A549 (cell line): ENCODE measurements at regions not wholly inside any gene's neighbourhood (a gene's known extent, or its start where the extent isn't known, plus 50 kb on each side); places are given as distances from the start of the nearest gene placed in this dataset.

Source experiments
- ATAC-seq, 2 experiments: fragments of 200-7000 bp in 1 of 2; fragments of >200 bp in 1 of 2; cut with Nextera tagmentation in 1 of 2; cut with Tn5 transposase in 1 of 2; 3 replicates each; pipeline versions ENCODE4 v1.8.0 to v1.9.1; 2018 to 2020; ENCODE audit warnings: mild to moderate bottlenecking in 1 of 2, moderate library complexity in 1 of 2
- CTCF ChIA-PET: fragments of 300-600 bp; sonication (Branson Sonifier 250); formaldehyde crosslinking; extraction: SDS; loops from one replicate; lab custom pipeline; 2021; ENCODE audit warnings: antibody characterized with exemption, inconsistent platforms; lab: Yijun Ruan, JAX
- POLR2A ChIA-PET: fragments of 350-600 bp; formaldehyde crosslinking; extraction: SDS; loops from one replicate; lab custom pipeline; 2021; ENCODE audit warnings: antibody characterized with exemption, inconsistent platforms; lab: Yijun Ruan, JAX
- DNase-seq, 2 experiments: peaks; one replicate each; pipeline versions ENCODE4 v3.0.0 to v3.0.0-alpha.2; 2011 to 2016; ENCODE audit warnings: low read depth in 1 of 2, low spot score in 1 of 2
- FAIRE-seq: peaks from 2 replicates; lab custom pipeline; 2011; peaks lifted over from hg19 to GRCh38; lab: Jason Lieb, UNC
- H3K27ac ChIP-seq, 2 experiments: fragments of >200 bp; sonication (Bioruptor Twin); formaldehyde crosslinking; 3 replicates each; pipeline ENCODE4 v1.5.1; 2016 to 2017
- H3K4me1 ChIP-seq: fragments of >200 bp; sonication (Bioruptor Twin); formaldehyde crosslinking; 3 replicates; pipeline ENCODE4 v1.6.1; 2016
- H3K4me2 ChIP-seq: fragments of >200 bp; sonication (Bioruptor Twin); formaldehyde crosslinking; 3 replicates; pipeline ENCODE4 v1.6.1; 2016
- H3K4me3 ChIP-seq: fragments of >200 bp; sonication (Bioruptor Twin); formaldehyde crosslinking; 3 replicates; pipeline ENCODE4 v1.5.1; 2016
- H3K9me3 ChIP-seq: fragments of >200 bp; sonication (Bioruptor Twin); formaldehyde crosslinking; 3 replicates; pipeline ENCODE4 v1.6.1; 2016
- BCL3 ChIP-seq: fragments of >200 bp; sonication (Bioruptor Twin); formaldehyde crosslinking; IDR thresholded peaks from 3 replicates; pipeline ENCODE4 v1.6.1; 2016
- BHLHE40 ChIP-seq: IDR thresholded peaks from 2 replicates; pipeline ENCODE4 v1.6.1; 2012; ENCODE audit warnings: low read depth, low read length, inconsistent platforms
- CHD4 ChIP-seq: fragments of 200-600 bp; sonication (generic); IDR thresholded peaks from 2 replicates; pipeline ENCODE4 v1.6.1; 2016; ENCODE audit warnings: antibody characterized with exemption, mild to moderate bottlenecking, borderline replicate concordance
- CTCF ChIP-seq: fragments of >200 bp; sonication (Bioruptor Twin); formaldehyde crosslinking; IDR thresholded peaks from 3 replicates; pipeline ENCODE4 v1.5.1; 2016
- EHMT2 ChIP-seq: fragments of 200-600 bp; sonication (generic); IDR thresholded peaks from 2 replicates; pipeline ENCODE4 v1.6.1; 2016; ENCODE audit warnings: antibody characterized with exemption, low read depth, mild to moderate bottlenecking, moderate library complexity
- EP300 ChIP-seq, 2 experiments: fragments of >200 bp; sonication (Bioruptor Twin); formaldehyde crosslinking; IDR thresholded peaks; 2 replicates in 1 of 2; 3 replicates in 1 of 2; pipeline ENCODE4 v1.6.1; 2016 to 2017
- GATA3 ChIP-seq: IDR thresholded peaks from 2 replicates; pipeline ENCODE4 v1.6.1; 2012; ENCODE audit warnings: borderline replicate concordance
- HDAC2 ChIP-seq: fragments of 200-600 bp; sonication (generic); IDR thresholded peaks from 2 replicates; pipeline ENCODE4 v1.6.1; 2016
- HOXA7 ChIP-seq: fragments of 250-450 bp; sonication (Bioruptor Pico); IDR thresholded peaks from 2 replicates; pipeline ENCODE4 v1.5.0; 2020; ENCODE audit warnings: mild to moderate bottlenecking, moderate library complexity
- HOXB5 ChIP-seq: fragments of 250-450 bp; sonication (Bioruptor Pico); IDR thresholded peaks from 2 replicates; pipeline ENCODE4 v1.5.0; 2020; ENCODE audit warnings: mild to moderate bottlenecking, moderate library complexity
- JUN ChIP-seq, 2 experiments: fragments of >200 bp; sonication (Bioruptor Twin); formaldehyde crosslinking; IDR thresholded peaks; 2 replicates in 1 of 2; 3 replicates in 1 of 2; pipeline ENCODE4 v1.6.1; 2016 to 2017
- KDM1A ChIP-seq: fragments of 200-600 bp; sonication (generic); IDR thresholded peaks from 2 replicates; pipeline ENCODE4 v1.6.1; 2016; ENCODE audit warnings: low read depth, mild to moderate bottlenecking
- KDM5A ChIP-seq: fragments of 200-600 bp; sonication (generic); IDR thresholded peaks from 2 replicates; pipeline ENCODE4 v1.6.1; 2016; ENCODE audit warnings: antibody characterized with exemption, mild to moderate bottlenecking
- MAX ChIP-seq: IDR thresholded peaks from 2 replicates; pipeline ENCODE4 v1.6.1; 2012
- MYC ChIP-seq: IDR thresholded peaks from 2 replicates; pipeline ENCODE4 v1.6.1; 2012; ENCODE audit warnings: mild to moderate bottlenecking, inconsistent platforms, low read length, improper control_type of control experiment, borderline replicate concordance
- PHF8 ChIP-seq: fragments of 200-600 bp; sonication (generic); IDR thresholded peaks from 2 replicates; pipeline ENCODE4 v1.6.1; 2016; ENCODE audit warnings: low read depth, mild to moderate bottlenecking, antibody characterized with exemption, moderate library complexity, borderline replicate concordance
- POLR2A ChIP-seq: IDR thresholded peaks from 2 replicates; pipeline ENCODE4 v1.6.1; 2012; ENCODE audit warnings: mild to moderate bottlenecking, low read length
- POLR2AphosphoS2 ChIP-seq: conservative IDR thresholded peaks from 2 replicates; pipeline ENCODE4 v1.6.1; 2012; ENCODE audit warnings: low read length, improper control_type of control experiment, inconsistent platforms
- RARB ChIP-seq: fragments of 250-450 bp; sonication (Bioruptor Pico); IDR thresholded peaks from 2 replicates; pipeline ENCODE4 v1.8.0; 2021; ENCODE audit warnings: mild to moderate bottlenecking, moderate library complexity
- RCOR1 ChIP-seq: fragments of 150-350 bp; IDR thresholded peaks from 2 replicates; pipeline ENCODE4 v1.6.1; 2014; ENCODE audit warnings: antibody characterized with exemption, low read length, low read depth
- RFX5 ChIP-seq: fragments of 450-650 bp; IDR thresholded peaks from 2 replicates; pipeline ENCODE4 v1.7.1; 2014; ENCODE audit warnings: antibody characterized with exemption, mild to moderate bottlenecking, moderate library complexity
- SREBF2 ChIP-seq: fragments of 450-650 bp; IDR thresholded peaks from 2 replicates; pipeline ENCODE4 v1.6.1; 2014; ENCODE audit warnings: mild to moderate bottlenecking, moderate library complexity
- TP53 ChIP-seq: fragments of 250-450 bp; sonication (Bioruptor Pico); IDR thresholded peaks from 2 replicates; pipeline ENCODE4 v1.5.0; 2021; ENCODE audit warnings: mild to moderate bottlenecking, moderate library complexity
- ZFP36 ChIP-seq: fragments of 450-650 bp; IDR thresholded peaks from 2 replicates; pipeline ENCODE4 v1.6.1; 2014; ENCODE audit warnings: borderline replicate concordance; ENCODE audit not compliant: partially characterized antibody
- ZSCAN20 ChIP-seq: fragments of 250-450 bp; sonication (Bioruptor Pico); IDR thresholded peaks from 2 replicates; pipeline ENCODE4 v1.8.0; 2022; ENCODE audit warnings: mild to moderate bottlenecking, moderate library complexity
- WGBS: methylation state at CpG from one replicate; pipeline ENCODE4 v1.1.6; 2017; ENCODE audit errors: missing lambda C conversion rate; 5-methylcytosine and 5-hydroxymethylcytosine counted together
- TF ChIP-seq, protein P1 (sequence below): IDR thresholded peaks from 2 replicates; pipeline ENCODE4 v1.6.1; 2012
- TF ChIP-seq, protein P2 (sequence below): fragments of 150-350 bp; IDR thresholded peaks from 2 replicates; pipeline ENCODE4 v1.6.1; 2014; ENCODE audit warnings: low read depth, mild to moderate bottlenecking, low read length
- TF ChIP-seq, protein P3 (sequence below): fragments of >200 bp; sonication (Bioruptor Twin); formaldehyde crosslinking; IDR thresholded peaks from 2 replicates; pipeline ENCODE4 v1.6.1; 2016
- TF ChIP-seq, protein P4 (sequence below): IDR thresholded peaks from 2 replicates; pipeline ENCODE4 v1.6.1; 2012; ENCODE audit warnings: low read depth, borderline replicate concordance

- no peak for TF ChIP-seq GATA3
- no peak for TF ChIP-seq CTCF
- TF ChIP-seq JUN (IDR thresholded peaks at IDR 0.05): no peak
- no peak for TF ChIP-seq KDM1A
- TF ChIP-seq POLR2AphosphoS2: no peak
- TF ChIP-seq RFX5: no peak
- no peak for TF ChIP-seq RARB (CRISPR knock-in tag)
- TF ChIP-seq MYC: no peak
- no peak for TF ChIP-seq TP53
- no peak for TF ChIP-seq RCOR1
- no peak for TF ChIP-seq MAX
- no peak for TF ChIP-seq CHD4
- no peak for TF ChIP-seq KDM5A
- no peak for TF ChIP-seq BHLHE40
- TF ChIP-seq ZSCAN20: no peak
- TF ChIP-seq HOXA7: no peak
- TF ChIP-seq POLR2A: no peak
- TF ChIP-seq, protein P1, sequence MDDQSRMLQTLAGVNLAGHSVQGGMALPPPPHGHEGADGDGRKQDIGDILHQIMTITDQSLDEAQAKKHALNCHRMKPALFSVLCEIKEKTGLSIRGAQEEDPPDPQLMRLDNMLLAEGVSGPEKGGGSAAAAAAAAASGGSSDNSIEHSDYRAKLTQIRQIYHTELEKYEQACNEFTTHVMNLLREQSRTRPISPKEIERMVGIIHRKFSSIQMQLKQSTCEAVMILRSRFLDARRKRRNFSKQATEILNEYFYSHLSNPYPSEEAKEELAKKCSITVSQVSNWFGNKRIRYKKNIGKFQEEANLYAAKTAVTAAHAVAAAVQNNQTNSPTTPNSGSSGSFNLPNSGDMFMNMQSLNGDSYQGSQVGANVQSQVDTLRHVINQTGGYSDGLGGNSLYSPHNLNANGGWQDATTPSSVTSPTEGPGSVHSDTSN: no peak
- TF ChIP-seq, protein P2, sequence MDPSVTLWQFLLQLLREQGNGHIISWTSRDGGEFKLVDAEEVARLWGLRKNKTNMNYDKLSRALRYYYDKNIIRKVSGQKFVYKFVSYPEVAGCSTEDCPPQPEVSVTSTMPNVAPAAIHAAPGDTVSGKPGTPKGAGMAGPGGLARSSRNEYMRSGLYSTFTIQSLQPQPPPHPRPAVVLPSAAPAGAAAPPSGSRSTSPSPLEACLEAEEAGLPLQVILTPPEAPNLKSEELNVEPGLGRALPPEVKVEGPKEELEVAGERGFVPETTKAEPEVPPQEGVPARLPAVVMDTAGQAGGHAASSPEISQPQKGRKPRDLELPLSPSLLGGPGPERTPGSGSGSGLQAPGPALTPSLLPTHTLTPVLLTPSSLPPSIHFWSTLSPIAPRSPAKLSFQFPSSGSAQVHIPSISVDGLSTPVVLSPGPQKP: no peak
- TF ChIP-seq, all 56 proteins: peak for 0
Measured at GRCh38 chr2:67218056-67218455, 179.1 kb upstream of the ETAA1 start.

DNA sequence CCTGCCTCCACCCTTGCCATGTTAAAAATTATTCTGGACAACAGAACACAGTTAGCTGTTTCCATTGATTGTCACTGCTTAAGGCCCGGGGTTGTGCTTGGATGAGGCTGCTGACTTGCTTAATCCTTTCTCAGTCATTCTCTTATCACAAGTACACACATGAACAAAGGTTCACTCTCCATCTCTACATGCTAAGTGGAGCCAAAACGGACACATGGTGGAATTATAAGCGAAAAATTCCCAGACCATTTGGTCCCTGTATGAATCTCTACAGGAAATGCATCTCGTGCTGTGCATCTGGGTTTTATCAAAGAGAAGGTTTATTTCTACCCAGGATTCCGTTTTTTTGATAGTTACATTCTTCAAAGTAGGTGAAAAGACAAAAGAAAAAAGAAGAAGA is 177.5 kb upstream of the ETAA1 start:
- H3K27ac ChIP-seq: no peak overlapping the region
- no peak for DNase-seq
- CTCF ChIA-PET: no interaction called here

More at GRCh38 chr2:67218056-67218455, 179.1 kb upstream of the ETAA1 start:
- POLR2A ChIA-PET: no interaction called here
- FAIRE-seq (no peak), DNase-seq (no peak), ATAC-seq (no peak)
- Histone ChIP-seq H3K9me3 (no peaks in the 10 kb centered on the region), H3K4me1 (no peaks in the 10 kb centered on the region), H3K4me3 (no peak overlapping the region), H3K27ac (no peak overlapping the region), H3K4me2 (no peak overlapping the region)
- CTCF ChIA-PET: no interaction called here
- WGBS: 43% methylated on average over 2 of the region's 2 CpGs

More for the DNA sequence above, 177.5 kb upstream of the ETAA1 start:
- no peak overlapping the region for H3K4me2 ChIP-seq
- TF ChIP-seq, protein P2: no peak
- TF ChIP-seq ZSCAN20 (no peak), EP300 (IDR thresholded peaks at IDR 0.05) (no peak), BCL3 (no peak), KDM1A (no peak), PHF8 (no peak), MAX (no peak), EHMT2 (no peak), RFX5 (no peak), HOXB5 (CRISPR knock-in tag) (no peak), HDAC2 (no peak), ZFP36 (no peak), SREBF2 (no peak), RARB (CRISPR knock-in tag) (no peak)
- TF ChIP-seq, protein P1: no peak
- TF ChIP-seq, protein P3, sequence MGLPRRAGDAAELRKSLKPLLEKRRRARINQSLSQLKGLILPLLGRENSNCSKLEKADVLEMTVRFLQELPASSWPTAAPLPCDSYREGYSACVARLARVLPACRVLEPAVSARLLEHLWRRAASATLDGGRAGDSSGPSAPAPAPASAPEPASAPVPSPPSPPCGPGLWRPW: no peak
- TF ChIP-seq, protein P4, sequence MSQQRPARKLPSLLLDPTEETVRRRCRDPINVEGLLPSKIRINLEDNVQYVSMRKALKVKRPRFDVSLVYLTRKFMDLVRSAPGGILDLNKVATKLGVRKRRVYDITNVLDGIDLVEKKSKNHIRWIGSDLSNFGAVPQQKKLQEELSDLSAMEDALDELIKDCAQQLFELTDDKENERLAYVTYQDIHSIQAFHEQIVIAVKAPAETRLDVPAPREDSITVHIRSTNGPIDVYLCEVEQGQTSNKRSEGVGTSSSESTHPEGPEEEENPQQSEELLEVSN: no peak
- 23% methylated on average over 5 of the region's 5 CpGs for WGBS
- FAIRE-seq (no peak), ATAC-seq (no peak)
- no peak overlapping the region for H3K4me3 ChIP-seq
- no peaks in the 10 kb centered on the region for H3K9me3 ChIP-seq
- POLR2A ChIA-PET: no interaction called here
- H3K4me1 ChIP-seq: no peaks in the 10 kb centered on the region
